A549 (cell line): ENCODE measurements at regions not wholly inside any gene's neighbourhood (a gene's known extent, or its start where the extent isn't known, plus 50 kb on each side); places are given as distances from the start of the nearest gene placed in this dataset.

Experiments used
- CTCF ChIP-seq: fragments of >200 bp; sonication (Bioruptor Twin); formaldehyde crosslinking; IDR thresholded peaks from 3 replicates; pipeline ENCODE4 v1.5.1; 2016
- ELK1 ChIP-seq: fragments of 150-350 bp; IDR thresholded peaks from 2 replicates; pipeline ENCODE4 v1.6.1; 2014; ENCODE audit warnings: low read depth, mild to moderate bottlenecking, low read length
- EP300 ChIP-seq, 2 experiments: fragments of >200 bp; sonication (Bioruptor Twin); formaldehyde crosslinking; IDR thresholded peaks; 2 replicates in 1 of 2; 3 replicates in 1 of 2; pipeline ENCODE4 v1.6.1; 2016 to 2017
- FOSB ChIP-seq: fragments of 250-450 bp; sonication (Bioruptor Pico); IDR thresholded peaks from 2 replicates; pipeline ENCODE4 v1.5.0; 2020; ENCODE audit warnings: mild to moderate bottlenecking, moderate library complexity
- HDAC2 ChIP-seq: fragments of 200-600 bp; sonication (generic); IDR thresholded peaks from 2 replicates; pipeline ENCODE4 v1.6.1; 2016
- NR3C1 ChIP-seq: fragments of >200 bp; sonication (Bioruptor Twin); formaldehyde crosslinking; IDR thresholded peaks from 3 replicates; pipeline ENCODE4 v1.6.1; 2017
- RAD21 ChIP-seq, 2 experiments: fragments of >200 bp in 1 of 2; sonication (Bioruptor Twin) in 1 of 2; formaldehyde crosslinking in 1 of 2; IDR thresholded peaks in 1 of 2; conservative IDR thresholded peaks in 1 of 2; 2 replicates in 1 of 2; 3 replicates in 1 of 2; pipeline ENCODE4 v1.6.1; 2012 to 2018; ENCODE audit warnings: inconsistent platforms in 1 of 2
- RARB ChIP-seq: fragments of 250-450 bp; sonication (Bioruptor Pico); IDR thresholded peaks from 2 replicates; pipeline ENCODE4 v1.8.0; 2021; ENCODE audit warnings: mild to moderate bottlenecking, moderate library complexity
- RCOR1 ChIP-seq: fragments of 150-350 bp; IDR thresholded peaks from 2 replicates; pipeline ENCODE4 v1.6.1; 2014; ENCODE audit warnings: antibody characterized with exemption, low read length, low read depth
- REST ChIP-seq: fragments of 200-600 bp; sonication (generic); IDR thresholded peaks from 2 replicates; pipeline ENCODE4 v1.6.1; 2016; ENCODE audit warnings: antibody characterized with exemption, mild to moderate bottlenecking, moderate library complexity
- RFX5 ChIP-seq: fragments of 450-650 bp; IDR thresholded peaks from 2 replicates; pipeline ENCODE4 v1.7.1; 2014; ENCODE audit warnings: antibody characterized with exemption, mild to moderate bottlenecking, moderate library complexity

GRCh38 chr5:158294701-158295100 lies 435.8 kb upstream of the CLINT1 start:
- TF ChIP-seq CTCF (no peak), RARB (no peak), RFX5 (no peak), ELK1 (no peak), RCOR1 (no peak), REST (no peak), EP300 (IDR thresholded peaks at IDR 0.05) (no peak), RAD21 (conservative IDR thresholded peaks at IDR 0.05 in 1 of 2, IDR thresholded peaks at IDR 0.05 in 1 of 2) (no peak), HDAC2 (no peak), NR3C1 (no peak), FOSB (CRISPR knock-in tag) (no peak)
